ENCODE measurements at regions not wholly inside any gene's neighbourhood (a gene's known extent, or its start where the extent isn't known, plus 50 kb on each side); places are given as distances from the start of the nearest gene placed in this dataset.

- Histone ChIP-seq H2BK20ac (ENCODE audit: low read depth, low read length) (no peak overlapping the region), H3K14ac (replicated peaks; ENCODE audit: low read depth, low read length) (no peak overlapping the region), H3K79me1 (ENCODE audit: low read depth in 1 of 2, low read length in 2 of 2) (no peaks in the 10 kb centered on the region), H3K36me3 (ENCODE audit: control insufficient read depth, insufficient read depth, low read length) (no peaks in the 10 kb centered on the region), H2AK5ac (ENCODE audit: low read depth, low read length) (no peak overlapping the region), H3K4me3 (ENCODE audit: insufficient read depth, low read depth, low read length) (no peak overlapping the region), H3K4ac (ENCODE audit: low read depth, low read length) (no peak overlapping the region), H2AFZ (replicated peaks; ENCODE audit: low read length, poor library complexity) (no peak overlapping the region), H3K27me3 (ENCODE audit: control insufficient read depth, insufficient read depth, low read length) (no peaks in the 10 kb centered on the region), H2AK9ac (replicated peaks; ENCODE audit: low read depth, low read length, poor library complexity) (no peak overlapping the region), H3K18ac (ENCODE audit: low read depth, low read length) (no peak overlapping the region), H2BK120ac (ENCODE audit: low read depth, low read length) (no peak overlapping the region), H4K8ac (ENCODE audit: low read depth in 2 of 2, low read length in 2 of 2) (no peak overlapping the region), H3K27ac (ENCODE audit: insufficient read depth, low read length) (no peak overlapping the region), H3K4me1 (ENCODE audit: control insufficient read depth, insufficient read depth, low read length) (no peaks in the 10 kb centered on the region), H3K9me3 (ENCODE audit: control insufficient read depth, insufficient read depth, low read length) (no peaks in the 10 kb centered on the region), H3K4me2 (ENCODE audit: low read depth, low read length) (no peak overlapping the region), H4K91ac (ENCODE audit: insufficient read depth, low read depth, low read length) (no peak overlapping the region), H2BK15ac (ENCODE audit: low read depth, low read length) (no peak overlapping the region), H4K20me1 (ENCODE audit: insufficient read depth, low read length) (no peaks in the 10 kb centered on the region), H3K9ac (ENCODE audit: low read depth, low read length) (no peak overlapping the region), H3K9me1 (ENCODE audit: insufficient read depth, low read length) (no peaks in the 10 kb centered on the region), H4K5ac (ENCODE audit: low read depth, low read length) (no peak overlapping the region), H2BK5ac (ENCODE audit: low read depth, low read length, poor library complexity, severe bottlenecking) (no peak overlapping the region), H3K56ac (ENCODE audit: extremely low read depth, insufficient read depth, low read length) (no peak overlapping the region), H3K23ac (ENCODE audit: low read depth, low read length) (no peak overlapping the region)
- in situ Hi-C loops (cut with MboI; ENCODE audit: low sequenced_read_pairs) (no loop called here), dilution Hi-C loops (cut with HindIII; ENCODE audit: low sequenced_read_pairs, unreplicated experiment) (no loop called here), intact Hi-C loops (cut with micrococcal nuclease) (loop anchor here (10.0 kb wide), 1 partner anchor 234 kb away; no protein-coding TSS in a partner anchor)
- no TSS peak for BruUV-seq (replicated peaks)
- DNase-seq (no peak), ATAC-seq (ENCODE audit: low read depth) (no peak)
- no CpG with 5 or more reads among the region's 1 CpG for WGBS, 2 experiments (ENCODE audit: extremely low coverage in 2 of 2, insufficient read length in 1 of 2)
- CTCF ChIA-PET = no interaction called here
- POLR2A ChIA-PET (ENCODE audit: unreplicated experiment) = no interaction called here
- TF ChIP-seq MXI1 (IDR thresholded peaks at IDR 0.05; ENCODE audit: borderline replicate concordance, low read depth, low read length) = no peak
- TF ChIP-seq FOS (IDR thresholded peaks at IDR 0.05; ENCODE audit: low read depth, low read length) = no peak
- no peak for TF ChIP-seq CTCF (conservative IDR thresholded peaks at IDR 0.05; ENCODE audit: low read depth, low read length)
- TF ChIP-seq RFX5 (IDR thresholded peaks at IDR 0.05; ENCODE audit: low read depth, low read length) = no peak
- TF ChIP-seq CEBPB (IDR thresholded peaks at IDR 0.05; ENCODE audit: low read depth, low read length) = no peak
Measured at GRCh38 chr3:148629006-148629405, 68.7 kb upstream of the AGTR1 start.

Data from IMR-90 (cell line).